HFF-Myc (cell line): ENCODE measurements at regions not wholly inside any gene's neighbourhood (a gene's known extent, or its start where the extent isn't known, plus 50 kb on each side); places are given as distances from the start of the nearest gene placed in this dataset.
"Not testable (repeated sequence)": the region's sequence is repeated elsewhere in the genome, so short reads cannot be mapped to it uniquely, and the experiment has no call there.

ENCODE experiments used
- DNase-seq: peaks from one replicate; pipeline ENCODE4 v3.0.0-alpha.2; 2011; ENCODE audit warnings: low read depth; ENCODE audit errors: extremely low read depth
- H3K4me3 ChIP-seq: replicated peaks from 2 replicates; pipeline ENCODE4 v1.5.1; 2011; ENCODE audit warnings: low read depth, mild to moderate bottlenecking, control low read depth, low read length
- CTCF ChIP-seq: IDR thresholded peaks from 2 replicates; pipeline ENCODE4 v1.5.1; 2012; ENCODE audit warnings: mild to moderate bottlenecking, low read depth, low read length, control low read depth; ENCODE audit errors: missing control alignments

- H3K4me3 ChIP-seq = no peak overlapping the region
- no peak for DNase-seq
- TF ChIP-seq CTCF = no peak
Measured at GRCh38 chr7:106750773-106751172, 89.8 kb upstream of the CCDC71L start.

GRCh38 chr7:106752367-106752766 is 91.4 kb upstream of the CCDC71L start:
- no peak for DNase-seq
- H3K4me3 ChIP-seq = no peak overlapping the region
- no peak for TF ChIP-seq CTCF

GRCh38 chr7:106755024-106755423 is 94.1 kb upstream of the CCDC71L start:
- DNase-seq, H3K4me3 ChIP-seq: not testable (repeated sequence)

GRCh38 chr7:106755641-106756040 is 94.7 kb upstream of the CCDC71L start:
- TF ChIP-seq CTCF = no peak
- H3K4me3 ChIP-seq = no peak overlapping the region
- DNase-seq = no peak

- DNase-seq = no peak
- H3K4me3 ChIP-seq = no peak overlapping the region
- TF ChIP-seq CTCF = no peak
Measured at GRCh38 chr7:106756071-106756470, 95.1 kb upstream of the CCDC71L start.

- no peak overlapping the region for H3K4me3 ChIP-seq
- no peak for DNase-seq
- TF ChIP-seq CTCF = no peak
Measured at GRCh38 chr7:106756884-106757283, 95.9 kb upstream of the CCDC71L start.

- DNase-seq = no peak
- H3K4me3 ChIP-seq = no peak overlapping the region
- TF ChIP-seq CTCF = no peak
Measured at GRCh38 chr7:106757846-106758245, 96.9 kb upstream of the CCDC71L start.

- not testable (repeated sequence) for DNase-seq
Measured at GRCh38 chr7:106762845-106763244, 101.9 kb upstream of the CCDC71L start.

More at GRCh38 chr7:106762845-106763244, 101.9 kb upstream of the CCDC71L start:
- not testable (repeated sequence) for H3K4me3 ChIP-seq
